H9 (cell line): ENCODE measurements at regions not wholly inside any gene's neighbourhood (a gene's known extent, or its start where the extent isn't known, plus 50 kb on each side); places are given as distances from the start of the nearest gene placed in this dataset.

Experiments used
- DNase-seq: peaks from one replicate; pipeline ENCODE4 v3.0.0-alpha.2; 2017
- H2AFZ ChIP-seq: one replicate; pipeline ENCODE4 v1.6.1; 2013; ENCODE audit warnings: mild to moderate bottlenecking, low read length, control low read depth, moderate library complexity
- H2AK5ac ChIP-seq: 2 replicates; pipeline ENCODE4 v1.6.1; 2013; ENCODE audit warnings: low read length, control low read depth, mixed read lengths; ENCODE audit not compliant: insufficient read length
- H2BK120ac ChIP-seq: one replicate; pipeline ENCODE4 v1.6.1; 2013; ENCODE audit warnings: low read depth, mild to moderate bottlenecking, low read length, control low read depth, inconsistent platforms; ENCODE audit not compliant: poor library complexity, severe bottlenecking
- H2BK12ac ChIP-seq: 2 replicates; pipeline ENCODE4 v1.6.1; 2013; ENCODE audit warnings: low read length, control low read depth, mixed read lengths, low read depth; ENCODE audit not compliant: insufficient read length
- H2BK15ac ChIP-seq: 2 replicates; pipeline ENCODE4 v1.6.1; 2013; ENCODE audit warnings: low read depth, low read length, control low read depth
- H2BK20ac ChIP-seq: one replicate; pipeline ENCODE4 v1.6.1; 2013; ENCODE audit warnings: low read depth, mild to moderate bottlenecking, low read length, control low read depth, inconsistent platforms; ENCODE audit not compliant: poor library complexity, severe bottlenecking
- H2BK5ac ChIP-seq: 2 replicates; pipeline ENCODE4 v1.6.1; 2013; ENCODE audit warnings: low read length, control low read depth, mixed read lengths; ENCODE audit not compliant: insufficient read length
- H3K14ac ChIP-seq: 2 replicates; pipeline ENCODE4 v1.6.1; 2013; ENCODE audit warnings: low read length, control low read depth; ENCODE audit not compliant: insufficient read depth
- H3K18ac ChIP-seq: 2 replicates; pipeline ENCODE4 v1.6.1; 2013; ENCODE audit warnings: low read depth, mild to moderate bottlenecking, mixed read lengths, low read length, control low read depth; ENCODE audit not compliant: insufficient read length
- H3K23ac ChIP-seq: 2 replicates; pipeline ENCODE4 v1.6.1; 2013; ENCODE audit warnings: low read length, control low read depth, mixed read lengths, low read depth; ENCODE audit not compliant: insufficient read length
- H3K23me2 ChIP-seq: 2 replicates; pipeline ENCODE4 v1.6.1; 2013; ENCODE audit warnings: low read depth, mild to moderate bottlenecking, mixed read lengths, low read length, control low read depth; ENCODE audit not compliant: insufficient read length, poor library complexity, severe bottlenecking
- H3K27ac ChIP-seq: 2 replicates; pipeline ENCODE4 v1.5.1; 2013; ENCODE audit warnings: low read length, control low read depth, mixed read lengths, low read depth; ENCODE audit not compliant: insufficient read length
- H3K27me3 ChIP-seq: 2 replicates; pipeline ENCODE4 v1.6.1; 2013; ENCODE audit warnings: low read length, control low read depth, inconsistent platforms; ENCODE audit not compliant: insufficient read depth
- H3K4ac ChIP-seq: 2 replicates; pipeline ENCODE4 v1.6.1; 2013; ENCODE audit warnings: low read depth, mild to moderate bottlenecking, control low read depth, inconsistent platforms, low read length, moderate library complexity
- H3K4me1 ChIP-seq: 2 replicates; pipeline ENCODE4 v1.6.1; 2013; ENCODE audit warnings: low read length, control low read depth, inconsistent platforms; ENCODE audit not compliant: insufficient read depth
- H3K4me2 ChIP-seq: 2 replicates; pipeline ENCODE4 v1.6.1; 2013; ENCODE audit warnings: low read length, control low read depth, mixed read lengths; ENCODE audit not compliant: insufficient read length, insufficient read depth
- H3K56ac ChIP-seq: 2 replicates; pipeline ENCODE4 v1.6.1; 2013; ENCODE audit warnings: low read depth, mild to moderate bottlenecking, mixed read lengths, low read length, control low read depth; ENCODE audit not compliant: insufficient read length
- H3K79me1 ChIP-seq: 2 replicates; pipeline ENCODE4 v1.6.1; 2013; ENCODE audit warnings: low read depth, mild to moderate bottlenecking, moderate library complexity, low read length, control low read depth, inconsistent platforms; ENCODE audit not compliant: insufficient read depth, poor library complexity, severe bottlenecking
- H3K79me2 ChIP-seq: 2 replicates; pipeline ENCODE4 v1.6.1; 2013; ENCODE audit warnings: low read length, control low read depth, inconsistent platforms; ENCODE audit not compliant: insufficient read depth
- H3K9ac ChIP-seq: 2 replicates; pipeline ENCODE4 v1.6.1; 2013; ENCODE audit warnings: low read length, control low read depth, mixed read lengths; ENCODE audit not compliant: insufficient read length; ENCODE audit errors: extremely low read depth
- H3K9me3 ChIP-seq: one replicate; pipeline ENCODE4 v1.6.1; 2013; ENCODE audit warnings: low read depth, low read length, inconsistent platforms; ENCODE audit not compliant: control insufficient read depth
- H3T11ph ChIP-seq: one replicate; pipeline ENCODE4 v1.6.1; 2013; ENCODE audit warnings: mild to moderate bottlenecking, low read length, control low read depth, inconsistent platforms
- H4K20me1 ChIP-seq: one replicate; pipeline ENCODE4 v1.6.1; 2013; ENCODE audit not compliant: control insufficient read depth, insufficient read length, insufficient read depth
- H4K5ac ChIP-seq: 2 replicates; pipeline ENCODE4 v1.6.1; 2013; ENCODE audit warnings: low read depth, mild to moderate bottlenecking, mixed read lengths, low read length, control low read depth; ENCODE audit not compliant: insufficient read length
- H4K8ac ChIP-seq: replicated peaks from 2 replicates; pipeline ENCODE4 v1.6.1; 2013; ENCODE audit warnings: low read length, control low read depth, mixed read lengths, low read depth; ENCODE audit not compliant: insufficient read length
- H4K91ac ChIP-seq: 2 replicates; pipeline ENCODE4 v1.6.1; 2013; ENCODE audit warnings: low read depth, mild to moderate bottlenecking, moderate library complexity, mixed read lengths, low read length, control low read depth; ENCODE audit not compliant: insufficient read length
- H3K27ac Mint-ChIP-seq, 3 experiments: 2 replicates in 2 of 3; 3 replicates in 1 of 3; pipeline ENCODE4 v1.8.0; 2020 to 2021; ENCODE audit warnings: mixed read lengths in 3 of 3, mild to moderate bottlenecking in 1 of 3, moderate library complexity in 1 of 3
- H3K27me3 Mint-ChIP-seq: 2 replicates; pipeline ENCODE4 v1.8.0; 2021; ENCODE audit warnings: low read depth, mild to moderate bottlenecking, moderate library complexity, mixed read lengths
- H3K36me3 Mint-ChIP-seq, 3 experiments: 2 replicates in 2 of 3; 3 replicates in 1 of 3; pipeline ENCODE4 v1.8.0; 2020 to 2021; ENCODE audit warnings: low read depth in 3 of 3, mixed read lengths in 3 of 3; ENCODE audit not compliant: insufficient read depth in 1 of 3
- H3K4me1 Mint-ChIP-seq, 2 experiments: 2 replicates each; pipeline ENCODE4 v1.8.0; 2020; ENCODE audit warnings: mixed read lengths in 2 of 2
- H3K4me3 Mint-ChIP-seq, 2 experiments: 2 replicates in 1 of 2; 3 replicates in 1 of 2; pipeline ENCODE4 v1.8.0; 2020 to 2021; ENCODE audit warnings: mild to moderate bottlenecking in 2 of 2, mixed read lengths in 2 of 2, moderate library complexity in 1 of 2
- H3K9me3 Mint-ChIP-seq, 2 experiments: 2 replicates in 1 of 2; 3 replicates in 1 of 2; pipeline ENCODE4 v1.8.0; 2020; ENCODE audit warnings: mild to moderate bottlenecking in 2 of 2, mixed read lengths in 2 of 2, moderate library complexity in 1 of 2
- WGBS: extraction: QIAGEN DNeasy Blood & Tissue Kit; methylation state at CpG from one replicate; pipeline ENCODE4 v1.1.7; 2013; ENCODE audit warnings: missing lambda C conversion rate, low lambda C conversion rate, mixed read lengths; ENCODE audit not compliant: insufficient read length; ENCODE audit errors: extremely low coverage; 5-methylcytosine and 5-hydroxymethylcytosine counted together
- TF ChIP-seq, protein P1 (sequence below): fragments of 200-600 bp; sonication (generic); conservative IDR thresholded peaks from 3 replicates; pipeline ENCODE4 v1.8.0; 2021; ENCODE audit warnings: antibody characterized with exemption, mild to moderate bottlenecking

DNA sequence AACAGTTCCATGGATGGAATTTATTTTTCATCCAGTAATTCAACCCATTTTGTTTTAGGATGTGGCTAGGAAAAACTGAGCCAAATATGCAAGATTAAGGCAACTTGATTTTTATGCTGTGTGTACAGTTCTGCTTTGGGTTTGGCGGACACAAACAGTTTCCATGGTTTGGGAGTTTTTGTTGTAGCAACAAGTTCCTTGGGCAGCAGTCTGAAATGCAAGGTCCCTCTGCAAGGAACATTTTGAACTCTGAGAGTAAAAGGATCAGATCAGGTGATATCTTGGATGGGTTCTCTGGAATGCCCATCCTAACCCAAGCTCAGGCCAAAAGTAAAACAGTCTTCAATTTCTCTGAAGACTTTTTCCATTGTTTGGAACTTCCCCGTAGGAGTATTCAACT, 161.2 kb downstream of the TMX1 start:
- Mint-ChIP-seq H3K9me3 (no peaks in the 10 kb centered on the region), H3K4me3 (no peak overlapping the region), H3K27me3 (no peaks in the 10 kb centered on the region), H3K4me1 (peaks cover 3 to 4% of the 10 kb centered on the region in 2 experiments; a peak in 2 of 4 replicates), H3K27ac (no peak overlapping the region), H3K36me3 (no peaks in the 10 kb centered on the region)
- H3K23ac ChIP-seq: no peak overlapping the region
- no peak for DNase-seq
- H2BK5ac ChIP-seq: no peak overlapping the region
- H3K4me1 ChIP-seq: no peaks in the 10 kb centered on the region
- H4K91ac ChIP-seq: no peak overlapping the region
- no peak overlapping the region for H3K27ac ChIP-seq
- H2BK120ac ChIP-seq: no peak overlapping the region
- no peak overlapping the region for H4K5ac ChIP-seq
- H4K20me1 ChIP-seq: no peaks in the 10 kb centered on the region
- H3K27me3 ChIP-seq: no peaks in the 10 kb centered on the region
- H3K4ac ChIP-seq: no peak overlapping the region
- no peaks in the 10 kb centered on the region for H3K79me1 ChIP-seq
- no peak overlapping the region for H3K18ac ChIP-seq
- no peak overlapping the region for H2AFZ ChIP-seq
- no peaks in the 10 kb centered on the region for H3K23me2 ChIP-seq
- no CpG with 5 or more reads among the region's 2 CpGs for WGBS
- no peaks in the 10 kb centered on the region for H3K9me3 ChIP-seq
- H2BK20ac ChIP-seq: no peak overlapping the region
- no peak overlapping the region for H2AK5ac ChIP-seq
- TF ChIP-seq, protein P1, sequence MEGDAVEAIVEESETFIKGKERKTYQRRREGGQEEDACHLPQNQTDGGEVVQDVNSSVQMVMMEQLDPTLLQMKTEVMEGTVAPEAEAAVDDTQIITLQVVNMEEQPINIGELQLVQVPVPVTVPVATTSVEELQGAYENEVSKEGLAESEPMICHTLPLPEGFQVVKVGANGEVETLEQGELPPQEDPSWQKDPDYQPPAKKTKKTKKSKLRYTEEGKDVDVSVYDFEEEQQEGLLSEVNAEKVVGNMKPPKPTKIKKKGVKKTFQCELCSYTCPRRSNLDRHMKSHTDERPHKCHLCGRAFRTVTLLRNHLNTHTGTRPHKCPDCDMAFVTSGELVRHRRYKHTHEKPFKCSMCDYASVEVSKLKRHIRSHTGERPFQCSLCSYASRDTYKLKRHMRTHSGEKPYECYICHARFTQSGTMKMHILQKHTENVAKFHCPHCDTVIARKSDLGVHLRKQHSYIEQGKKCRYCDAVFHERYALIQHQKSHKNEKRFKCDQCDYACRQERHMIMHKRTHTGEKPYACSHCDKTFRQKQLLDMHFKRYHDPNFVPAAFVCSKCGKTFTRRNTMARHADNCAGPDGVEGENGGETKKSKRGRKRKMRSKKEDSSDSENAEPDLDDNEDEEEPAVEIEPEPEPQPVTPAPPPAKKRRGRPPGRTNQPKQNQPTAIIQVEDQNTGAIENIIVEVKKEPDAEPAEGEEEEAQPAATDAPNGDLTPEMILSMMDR: no peak
- no peaks in the 10 kb centered on the region for H3K79me2 ChIP-seq
- H3K9ac ChIP-seq: no peak overlapping the region
- no peak overlapping the region for H3T11ph ChIP-seq
- no peak overlapping the region for H3K56ac ChIP-seq
- H2BK15ac ChIP-seq: no peak overlapping the region
- H4K8ac ChIP-seq: no peak overlapping the region
- no peak overlapping the region for H3K4me2 ChIP-seq
- no peak overlapping the region for H3K14ac ChIP-seq
- no peak overlapping the region for H2BK12ac ChIP-seq
